ENCODE measurements at regions not wholly inside any gene's neighbourhood (a gene's known extent, or its start where the extent isn't known, plus 50 kb on each side); places are given as distances from the start of the nearest gene placed in this dataset.

DNA sequence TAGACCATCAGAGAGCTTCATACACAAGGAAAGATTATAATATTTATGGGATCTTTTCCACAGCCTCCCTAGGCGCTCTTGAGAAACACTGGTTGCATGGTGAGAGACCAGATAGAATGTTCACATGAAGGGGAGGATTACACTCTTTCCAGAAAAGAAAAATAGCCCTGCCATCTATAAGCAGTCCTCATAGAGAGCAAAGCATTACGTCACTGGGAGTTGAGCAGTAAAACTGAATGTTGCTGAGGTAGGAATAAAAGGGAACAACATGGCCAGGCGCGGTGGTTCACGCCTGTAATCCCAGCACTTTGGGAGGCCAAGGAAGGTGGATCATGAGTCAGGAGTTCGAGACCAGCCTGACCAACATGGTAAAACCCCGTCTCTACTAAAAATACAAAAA lies 1934.3 kb downstream of the SUCLG1 start:
- no peak for DNase-seq (ENCODE audit: low read depth, low spot score)

GRCh38 chr2:82511894-82512293 lies 1947.2 kb downstream of the SUCLG1 start:
- no peak for DNase-seq (ENCODE audit: low read depth, low spot score)

DNA sequence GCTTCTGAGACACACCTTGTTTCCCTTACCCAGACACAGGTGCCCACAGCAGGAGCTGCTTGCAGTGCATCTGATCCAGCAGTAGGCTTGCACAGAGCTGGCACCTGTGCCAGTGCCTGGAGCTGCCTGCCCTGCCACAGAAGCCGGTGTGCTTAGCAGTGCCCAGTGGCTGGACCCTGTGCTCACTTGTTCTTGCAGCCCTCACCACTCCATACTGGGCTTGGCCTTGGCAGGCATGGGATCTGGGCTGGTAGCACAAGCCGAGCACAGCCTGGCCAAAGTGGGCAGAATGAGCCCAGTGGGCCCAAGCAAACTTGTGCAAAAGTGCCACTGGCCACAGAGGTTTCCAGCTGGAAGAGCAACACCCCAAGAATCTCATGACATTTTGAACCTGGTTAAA lies 1950.4 kb downstream of the SUCLG1 start:
- DNase-seq (ENCODE audit: low read depth, low spot score), result no peak

GRCh38 chr2:82507657-82508056 lies 1951.4 kb downstream of the SUCLG1 start:
- no peak for DNase-seq (ENCODE audit: low read depth, low spot score)

DNA sequence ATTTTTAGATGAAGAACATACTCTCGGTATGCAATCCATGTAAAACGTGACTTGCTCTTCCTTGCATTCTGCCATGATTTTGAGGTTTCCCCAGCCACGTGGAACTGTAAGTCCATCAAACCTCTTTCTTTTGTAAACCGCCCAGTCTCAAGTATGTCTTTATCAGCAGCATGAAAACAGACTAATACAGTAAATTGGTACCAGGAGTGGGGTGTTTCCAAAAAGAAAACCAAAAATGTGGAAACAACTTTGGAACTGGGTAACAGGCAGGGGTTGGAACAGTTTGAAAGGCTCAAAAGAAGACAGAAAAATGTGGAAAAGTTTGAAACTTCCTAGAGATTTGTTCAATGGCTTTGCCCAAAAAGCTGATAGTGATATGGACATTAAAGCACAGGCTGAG lies 1957.9 kb downstream of the SUCLG1 start:
- DNase-seq (ENCODE audit: low read depth, low spot score), result no peak

DNA sequence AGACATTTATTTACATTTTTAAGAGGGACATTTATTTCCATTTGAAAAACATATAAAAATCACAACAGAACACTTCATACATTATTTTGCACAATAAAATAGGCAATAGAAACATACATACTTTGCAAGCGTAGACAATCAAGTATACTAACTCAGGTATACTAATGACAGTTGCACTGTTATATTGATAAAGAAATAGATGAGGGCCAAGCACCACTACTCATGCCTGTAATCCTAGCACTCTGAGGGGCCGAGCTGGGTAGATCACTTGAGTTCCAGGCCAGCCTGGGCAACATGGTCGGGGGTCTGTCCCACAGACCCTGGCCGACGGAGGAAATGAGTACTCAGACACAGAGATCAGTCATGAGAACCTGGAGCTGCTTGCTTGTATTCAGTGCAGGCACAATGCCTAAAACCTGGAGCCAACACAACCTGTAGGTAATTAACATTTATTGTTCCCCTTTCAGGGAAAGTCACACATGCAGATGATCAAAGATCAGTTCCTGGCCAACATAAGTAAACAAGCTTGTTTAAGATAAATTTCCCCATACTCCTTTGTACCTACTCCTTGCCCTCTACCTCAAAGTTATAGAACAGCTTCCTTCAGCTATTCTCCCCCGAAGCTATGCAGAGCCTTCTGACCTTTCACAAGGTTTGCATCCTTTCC lies 1960.2 kb downstream of the SUCLG1 start:
- DNase-seq (ENCODE audit: low read depth, low spot score), result no peak

DNA sequence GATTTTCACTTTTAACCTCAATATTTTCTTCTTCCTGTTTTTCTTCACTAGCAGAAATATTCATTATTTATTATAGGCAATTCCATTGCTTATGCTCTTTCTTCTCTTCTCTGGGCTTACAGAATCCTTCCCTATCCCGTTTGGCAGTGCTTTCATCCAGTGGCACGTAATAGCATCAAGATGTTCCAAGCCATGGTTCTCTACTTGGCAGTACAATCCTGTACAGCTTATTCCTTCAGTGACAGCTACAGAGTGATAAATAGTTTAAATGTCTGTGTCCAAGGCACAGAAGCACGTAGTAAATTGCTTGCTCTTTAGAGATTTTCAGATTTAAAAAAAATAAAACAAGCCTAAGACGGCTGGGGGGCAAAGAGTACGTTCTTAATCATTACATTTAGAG lies 1964.3 kb downstream of the SUCLG1 start:
- no peak for DNase-seq (ENCODE audit: low read depth, low spot score)

DNA sequence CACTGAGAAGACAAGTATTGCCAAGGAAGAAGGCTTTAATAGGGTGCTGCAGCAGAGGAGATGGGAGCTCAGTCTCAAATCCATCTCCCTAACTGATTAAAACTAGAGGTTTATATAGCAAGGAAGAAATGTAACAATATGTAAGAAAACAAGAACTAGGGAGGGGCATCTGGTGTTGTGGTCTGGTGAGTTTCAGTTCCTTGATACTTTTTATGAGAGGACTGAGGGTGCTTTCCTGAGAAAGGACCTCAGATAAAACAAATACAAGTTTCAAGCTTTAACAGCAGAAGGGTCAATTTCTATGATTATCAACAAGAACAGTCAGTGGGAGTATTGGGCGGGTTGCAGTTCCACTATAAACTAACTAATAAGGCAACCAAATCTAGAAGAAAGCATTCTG lies 1967.5 kb downstream of the SUCLG1 start:
- no peak for DNase-seq (ENCODE audit: low read depth, low spot score)

- DNase-seq (ENCODE audit: low read depth, low spot score), result no peak
Measured at GRCh38 chr2:82487354-82487753, 1971.7 kb downstream of the SUCLG1 start.

GRCh38 chr2:82485701-82486100 lies 1973.4 kb downstream of the SUCLG1 start:
- no peak for DNase-seq (ENCODE audit: low read depth, low spot score)

DNA sequence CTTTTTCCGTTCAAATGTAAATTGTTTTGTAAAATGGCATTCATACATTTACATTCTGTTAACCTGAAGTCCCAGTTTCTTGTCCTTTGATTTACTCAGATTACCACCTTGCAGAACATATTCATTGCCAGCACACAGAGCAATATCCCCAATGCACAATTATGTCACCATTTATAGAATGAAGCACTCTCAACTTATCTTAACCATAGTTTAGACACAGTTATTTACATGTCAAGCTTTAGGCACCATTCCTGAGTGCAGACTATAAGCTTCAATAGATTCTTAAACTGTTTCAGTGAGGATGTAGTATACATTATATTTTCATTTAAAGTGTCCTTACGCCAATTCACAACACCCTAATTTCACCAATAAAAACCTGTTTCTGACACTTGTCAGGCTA lies 1977.9 kb downstream of the SUCLG1 start:
- DNase-seq (ENCODE audit: low read depth, low spot score), result no peak

DNA sequence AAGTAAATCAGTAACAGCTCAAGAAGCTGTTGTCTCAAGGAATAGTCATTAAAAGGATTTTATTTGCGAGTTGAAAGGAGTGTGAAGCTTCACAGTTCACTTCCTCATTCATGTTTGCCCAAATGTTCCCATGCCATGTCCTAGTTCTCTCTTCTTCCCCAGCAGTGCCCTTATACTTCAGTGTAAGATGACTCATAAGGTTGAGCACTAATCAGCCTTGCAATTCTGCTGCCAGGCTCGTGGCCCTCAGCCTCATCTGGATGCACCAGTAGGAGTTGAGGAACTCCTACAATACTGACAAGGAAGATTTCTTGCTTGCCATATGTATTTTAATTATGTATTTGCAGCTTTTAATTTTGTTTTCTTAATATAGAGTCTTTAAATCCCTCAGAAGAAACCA lies 1980.4 kb downstream of the SUCLG1 start:
- DNase-seq (ENCODE audit: low read depth, low spot score), result no peak

GRCh38 chr2:82476094-82476493 lies 1983.0 kb downstream of the SUCLG1 start:
- DNase-seq (ENCODE audit: low read depth, low spot score), result no peak

DNA sequence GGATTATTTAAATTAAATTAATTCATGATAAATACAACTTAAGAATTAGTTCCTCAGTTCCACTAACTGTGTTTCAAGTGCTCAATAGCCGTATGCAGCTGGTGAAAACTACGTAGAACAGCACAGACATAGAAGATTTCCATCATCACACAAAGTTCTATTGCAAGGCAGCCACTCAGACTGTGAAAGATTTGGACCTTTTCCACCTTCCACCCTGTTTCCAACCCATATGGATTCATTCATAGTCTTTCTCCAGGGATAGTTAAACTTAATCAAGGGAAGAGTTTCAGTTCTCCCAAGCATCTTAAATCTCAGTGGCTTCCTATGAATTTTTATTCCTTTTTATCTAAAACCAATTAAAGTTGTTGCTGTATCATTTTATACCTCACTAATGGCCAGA lies 2030.8 kb downstream of the SUCLG1 start:
- no peak for DNase-seq (ENCODE audit: low read depth, low spot score)

- DNase-seq (ENCODE audit: low read depth, low spot score), result no peak
Measured at GRCh38 chr2:82412021-82412420, 2047.1 kb downstream of the SUCLG1 start.

GRCh38 chr2:82411071-82411470 lies 2048.0 kb downstream of the SUCLG1 start:
- DNase-seq (ENCODE audit: low read depth, low spot score), result no peak

- peak; percentile 2 for DNase-seq (ENCODE audit: low read depth, low spot score)
Measured at GRCh38 chr2:82395531-82395930, 2063.5 kb downstream of the SUCLG1 start.

- DNase-seq (ENCODE audit: low read depth, low spot score), result no peak
Measured at GRCh38 chr2:82391386-82391785, 2067.7 kb downstream of the SUCLG1 start.

DNA sequence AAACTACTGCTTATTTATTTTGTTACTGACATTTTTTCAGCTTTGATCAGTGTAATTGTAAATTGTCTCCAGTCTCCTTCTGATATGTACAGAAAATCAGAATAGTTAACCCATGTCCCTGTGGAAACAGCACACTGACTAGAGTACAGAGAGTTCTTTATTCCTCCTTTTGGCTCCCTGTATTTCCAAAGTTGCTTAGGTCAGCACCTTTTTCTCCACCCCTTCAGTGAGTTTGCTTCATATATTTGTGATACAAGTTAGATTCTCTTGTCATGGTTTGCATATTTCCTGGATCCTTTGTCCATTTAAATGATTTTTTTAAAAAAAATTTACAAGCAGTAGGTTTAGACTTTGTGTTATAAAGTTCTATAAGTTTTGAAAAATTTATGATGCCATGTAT lies 2051.1 kb upstream of the LRRTM1 start:
- DNase-seq (ENCODE audit: low read depth, low spot score), result no peak

GRCh38 chr2:82345910-82346309 lies 2041.4 kb upstream of the LRRTM1 start:
- DNase-seq (ENCODE audit: low read depth, low spot score), result no peak

GRCh38 chr2:82344670-82345069 lies 2040.1 kb upstream of the LRRTM1 start:
- DNase-seq (ENCODE audit: low read depth, low spot score), result peak; percentile 23

- no peak for DNase-seq (ENCODE audit: low read depth, low spot score)
Measured at GRCh38 chr2:82342356-82342755, 2037.8 kb upstream of the LRRTM1 start.

DNA sequence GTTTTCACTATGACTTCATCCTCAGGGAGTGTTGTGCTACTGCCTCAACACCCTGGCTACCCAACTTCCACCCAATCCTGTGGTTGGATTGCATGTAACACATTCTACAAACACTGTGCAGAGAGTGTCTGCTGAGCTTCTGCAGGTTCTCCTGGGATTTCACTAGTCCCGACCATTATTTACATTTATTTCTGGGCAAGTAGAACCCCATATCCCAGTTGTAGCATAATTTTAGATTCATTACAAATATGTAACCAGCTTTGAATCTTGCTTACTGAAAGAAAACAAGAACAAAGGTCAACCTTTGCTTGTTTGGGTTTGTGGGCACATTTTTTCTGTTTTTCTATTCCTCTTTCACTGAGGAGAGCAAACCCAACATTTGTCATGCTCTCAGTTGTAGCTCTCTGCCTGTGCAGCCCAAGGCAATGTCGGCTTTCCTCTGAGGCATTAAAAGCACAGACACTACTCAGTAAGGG lies 2036.1 kb upstream of the LRRTM1 start:
- no peak for DNase-seq (ENCODE audit: low read depth, low spot score)

DNA sequence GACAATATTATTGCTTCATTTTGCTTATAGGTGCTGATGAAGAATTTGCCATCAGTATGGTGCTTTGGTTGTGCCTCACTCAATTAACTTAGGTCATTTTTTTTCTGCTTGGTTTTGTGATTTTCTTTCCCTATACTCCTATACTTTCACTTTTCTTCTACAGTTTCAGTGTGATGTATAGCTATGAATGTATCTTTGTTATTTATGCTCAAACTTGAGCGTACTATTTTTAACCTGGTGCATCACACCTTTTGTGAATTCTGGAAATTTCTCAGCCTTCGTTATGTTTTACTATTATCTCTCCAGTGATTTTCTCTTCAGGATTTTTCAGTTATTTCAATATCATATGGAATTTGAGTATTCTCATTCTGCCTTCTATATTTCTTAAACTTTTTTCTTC lies 2035.3 kb upstream of the LRRTM1 start:
- no peak for DNase-seq (ENCODE audit: low read depth, low spot score)

Data from iPS DF 19.7 (cell line).